Bronchial epithelial cell (primary cell): ENCODE measurements at regions not wholly inside any gene's neighbourhood (a gene's known extent, or its start where the extent isn't known, plus 50 kb on each side); places are given as distances from the start of the nearest gene placed in this dataset.

Experiments used
- DNase-seq: peaks from one replicate; pipeline ENCODE4 v3.0.0-alpha.2; 2010; ENCODE audit warnings: low read depth
- FAIRE-seq: peaks from 2 replicates; lab custom pipeline; 2011; peaks lifted over from hg19 to GRCh38; lab: Jason Lieb, UNC
- H3K27me3 ChIP-seq: 2 replicates; pipeline ENCODE4 v1.5.1; 2011; ENCODE audit warnings: low read length; ENCODE audit not compliant: control insufficient read depth, insufficient read depth
- H3K36me3 ChIP-seq: 2 replicates; pipeline ENCODE4 v1.5.1; 2011; ENCODE audit warnings: low read length; ENCODE audit not compliant: control insufficient read depth, insufficient read depth
- H3K4me3 ChIP-seq: 2 replicates; pipeline ENCODE4 v1.5.1; 2011; ENCODE audit warnings: mild to moderate bottlenecking, low read depth, low read length, control low read depth
- CTCF ChIP-seq: IDR thresholded peaks from 2 replicates; pipeline ENCODE4 v1.5.1; 2011; ENCODE audit warnings: mild to moderate bottlenecking, moderate library complexity, low read length, control low read depth, inconsistent platforms; ENCODE audit not compliant: insufficient read depth, severe bottlenecking

- DNase-seq, result no peak
- Histone ChIP-seq H3K27me3 (no peaks in the 10 kb centered on the region), H3K4me3 (no peak overlapping the region), H3K36me3 (no peaks in the 10 kb centered on the region)
- FAIRE-seq, result no peak
- TF ChIP-seq CTCF, result no peak
These were observed 340.0 kb upstream of the SATB1 start for GRCh38 chr3:18765161-18765560.

GRCh38 chr3:18761530-18761929, 336.4 kb upstream of the SATB1 start:
- TF ChIP-seq CTCF, result no peak
- no peak overlapping the region for H3K4me3 ChIP-seq
- H3K27me3 ChIP-seq, result no peaks in the 10 kb centered on the region
- FAIRE-seq (no peak), DNase-seq (no peak)
- H3K36me3 ChIP-seq, result no peaks in the 10 kb centered on the region

- H3K4me3 ChIP-seq, result no peak overlapping the region
- H3K36me3 ChIP-seq, result no peaks in the 10 kb centered on the region
- DNase-seq (peak; percentile 98), FAIRE-seq (no peak)
- H3K27me3 ChIP-seq, result no peaks in the 10 kb centered on the region
- TF ChIP-seq CTCF, result peak; percentile 76
These were observed 333.0 kb upstream of the SATB1 start for GRCh38 chr3:18758047-18758704.

GRCh38 chr3:18757476-18757875, 332.3 kb upstream of the SATB1 start:
- no peak for TF ChIP-seq CTCF
- H3K4me3 ChIP-seq, result no peak overlapping the region
- no peak for DNase-seq

GRCh38 chr3:18752273-18752934, 327.3 kb upstream of the SATB1 start:
- Histone ChIP-seq H3K4me3 (no peak overlapping the region), H3K36me3 (no peaks in the 10 kb centered on the region), H3K27me3 (no peaks in the 10 kb centered on the region)
- no peak for FAIRE-seq
- no peak for TF ChIP-seq CTCF
- DNase-seq, result no peak

More at GRCh38 chr3:18757476-18757875, 332.3 kb upstream of the SATB1 start:
- no peaks in the 10 kb centered on the region for H3K36me3 ChIP-seq
- FAIRE-seq, result no peak
- no peaks in the 10 kb centered on the region for H3K27me3 ChIP-seq
